HL-60 (cell line): ENCODE measurements at regions not wholly inside any gene's neighbourhood (a gene's known extent, or its start where the extent isn't known, plus 50 kb on each side); places are given as distances from the start of the nearest gene placed in this dataset.

Experiments
- DNase-seq, 2 experiments: peaks; one replicate each; pipeline ENCODE4 v3.0.0-alpha.2; 2010 to 2020; ENCODE audit warnings: low read depth in 1 of 2, low spot score in 1 of 2
- H3K27ac ChIP-seq: fragments of 250-450 bp; sonication (Bioruptor Pico); replicated peaks from 2 replicates; pipeline ENCODE4 v1.5.1; 2020; ENCODE audit warnings: mild to moderate bottlenecking, moderate library complexity
- H3K27me3 ChIP-seq: fragments of 250-450 bp; sonication (Bioruptor Pico); 2 replicates; pipeline ENCODE4 v1.5.1; 2021; ENCODE audit warnings: mild to moderate bottlenecking, moderate library complexity; ENCODE audit not compliant: insufficient read depth, poor library complexity, severe bottlenecking
- H3K4me3 ChIP-seq: replicated peaks from 2 replicates; pipeline ENCODE4 v1.5.1; 2011; ENCODE audit warnings: mild to moderate bottlenecking, control low read depth, low read length; ENCODE audit not compliant: insufficient read depth
- GABPA ChIP-seq: IDR thresholded peaks from 2 replicates; pipeline ENCODE4 v1.6.1; 2012; ENCODE audit warnings: low read depth
- POLR2AphosphoS5 ChIP-seq: IDR thresholded peaks from 2 replicates; pipeline ENCODE4 v1.6.1; 2012; ENCODE audit warnings: low read depth
- SPI1 ChIP-seq: IDR thresholded peaks from 2 replicates; pipeline ENCODE4 v1.6.1; 2012; ENCODE audit warnings: low read depth, mild to moderate bottlenecking, borderline replicate concordance
- TF ChIP-seq, protein P1 (sequence below): IDR thresholded peaks from one replicate; pipeline ENCODE4 v1.5.1; 2011; ENCODE audit warnings: low read length, control low read depth, inconsistent platforms; ENCODE audit not compliant: insufficient read depth
- TF ChIP-seq, protein P2 (sequence below): IDR thresholded peaks from 2 replicates; pipeline ENCODE4 v1.6.1; 2012; ENCODE audit warnings: low read depth; ENCODE audit not compliant: insufficient replicate concordance

DNA sequence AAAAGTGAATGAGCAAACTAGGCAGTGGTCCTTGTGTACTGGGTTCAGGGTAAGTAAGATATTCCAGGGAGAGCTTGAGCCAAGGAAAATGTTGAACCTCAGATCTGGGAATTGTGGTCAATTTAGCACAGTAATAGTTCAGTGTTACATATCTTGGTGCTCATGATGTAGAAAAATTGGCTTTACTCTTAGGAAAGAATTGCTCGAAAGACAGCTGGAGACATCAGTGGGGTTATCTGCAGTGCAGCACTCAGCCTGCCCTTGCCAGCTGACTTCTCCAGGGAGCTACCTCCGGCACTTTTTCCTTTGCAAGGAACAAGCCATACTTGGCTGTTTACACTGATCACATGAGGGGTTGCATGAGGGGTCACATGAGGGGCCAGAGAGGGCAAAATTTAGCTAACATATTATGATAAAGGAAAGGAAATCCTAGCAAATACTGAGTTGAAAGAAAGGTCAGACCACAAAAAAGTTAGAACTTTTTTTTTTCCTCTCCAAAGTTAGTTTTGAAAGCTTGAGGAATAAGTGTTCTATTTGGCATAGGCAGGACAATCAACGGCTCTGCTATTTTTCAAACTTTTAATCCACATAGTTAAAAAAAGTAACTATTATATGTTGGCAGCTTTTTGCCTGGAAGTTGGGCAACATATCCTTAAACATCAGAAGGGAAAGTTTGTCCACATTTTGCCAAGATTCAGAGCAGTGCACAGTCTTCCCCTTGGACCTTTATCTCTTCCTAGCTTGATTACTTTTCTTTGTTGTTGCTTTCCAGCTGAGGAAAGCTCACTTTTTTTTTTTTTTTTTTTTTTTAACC is 92.4 kb downstream of the COL6A6 start:
- H3K27ac ChIP-seq, result no peak overlapping the region
- TF ChIP-seq, protein P1, sequence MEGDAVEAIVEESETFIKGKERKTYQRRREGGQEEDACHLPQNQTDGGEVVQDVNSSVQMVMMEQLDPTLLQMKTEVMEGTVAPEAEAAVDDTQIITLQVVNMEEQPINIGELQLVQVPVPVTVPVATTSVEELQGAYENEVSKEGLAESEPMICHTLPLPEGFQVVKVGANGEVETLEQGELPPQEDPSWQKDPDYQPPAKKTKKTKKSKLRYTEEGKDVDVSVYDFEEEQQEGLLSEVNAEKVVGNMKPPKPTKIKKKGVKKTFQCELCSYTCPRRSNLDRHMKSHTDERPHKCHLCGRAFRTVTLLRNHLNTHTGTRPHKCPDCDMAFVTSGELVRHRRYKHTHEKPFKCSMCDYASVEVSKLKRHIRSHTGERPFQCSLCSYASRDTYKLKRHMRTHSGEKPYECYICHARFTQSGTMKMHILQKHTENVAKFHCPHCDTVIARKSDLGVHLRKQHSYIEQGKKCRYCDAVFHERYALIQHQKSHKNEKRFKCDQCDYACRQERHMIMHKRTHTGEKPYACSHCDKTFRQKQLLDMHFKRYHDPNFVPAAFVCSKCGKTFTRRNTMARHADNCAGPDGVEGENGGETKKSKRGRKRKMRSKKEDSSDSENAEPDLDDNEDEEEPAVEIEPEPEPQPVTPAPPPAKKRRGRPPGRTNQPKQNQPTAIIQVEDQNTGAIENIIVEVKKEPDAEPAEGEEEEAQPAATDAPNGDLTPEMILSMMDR, result no peak
- TF ChIP-seq GABPA (no peak), SPI1 (no peak), POLR2AphosphoS5 (no peak)
- TF ChIP-seq, protein P2, sequence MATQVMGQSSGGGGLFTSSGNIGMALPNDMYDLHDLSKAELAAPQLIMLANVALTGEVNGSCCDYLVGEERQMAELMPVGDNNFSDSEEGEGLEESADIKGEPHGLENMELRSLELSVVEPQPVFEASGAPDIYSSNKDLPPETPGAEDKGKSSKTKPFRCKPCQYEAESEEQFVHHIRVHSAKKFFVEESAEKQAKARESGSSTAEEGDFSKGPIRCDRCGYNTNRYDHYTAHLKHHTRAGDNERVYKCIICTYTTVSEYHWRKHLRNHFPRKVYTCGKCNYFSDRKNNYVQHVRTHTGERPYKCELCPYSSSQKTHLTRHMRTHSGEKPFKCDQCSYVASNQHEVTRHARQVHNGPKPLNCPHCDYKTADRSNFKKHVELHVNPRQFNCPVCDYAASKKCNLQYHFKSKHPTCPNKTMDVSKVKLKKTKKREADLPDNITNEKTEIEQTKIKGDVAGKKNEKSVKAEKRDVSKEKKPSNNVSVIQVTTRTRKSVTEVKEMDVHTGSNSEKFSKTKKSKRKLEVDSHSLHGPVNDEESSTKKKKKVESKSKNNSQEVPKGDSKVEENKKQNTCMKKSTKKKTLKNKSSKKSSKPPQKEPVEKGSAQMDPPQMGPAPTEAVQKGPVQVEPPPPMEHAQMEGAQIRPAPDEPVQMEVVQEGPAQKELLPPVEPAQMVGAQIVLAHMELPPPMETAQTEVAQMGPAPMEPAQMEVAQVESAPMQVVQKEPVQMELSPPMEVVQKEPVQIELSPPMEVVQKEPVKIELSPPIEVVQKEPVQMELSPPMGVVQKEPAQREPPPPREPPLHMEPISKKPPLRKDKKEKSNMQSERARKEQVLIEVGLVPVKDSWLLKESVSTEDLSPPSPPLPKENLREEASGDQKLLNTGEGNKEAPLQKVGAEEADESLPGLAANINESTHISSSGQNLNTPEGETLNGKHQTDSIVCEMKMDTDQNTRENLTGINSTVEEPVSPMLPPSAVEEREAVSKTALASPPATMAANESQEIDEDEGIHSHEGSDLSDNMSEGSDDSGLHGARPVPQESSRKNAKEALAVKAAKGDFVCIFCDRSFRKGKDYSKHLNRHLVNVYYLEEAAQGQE, result no peak
- H3K27me3 ChIP-seq, result no peaks in the 10 kb centered on the region
- no peak for DNase-seq
- H3K4me3 ChIP-seq, result no peak overlapping the region

DNA sequence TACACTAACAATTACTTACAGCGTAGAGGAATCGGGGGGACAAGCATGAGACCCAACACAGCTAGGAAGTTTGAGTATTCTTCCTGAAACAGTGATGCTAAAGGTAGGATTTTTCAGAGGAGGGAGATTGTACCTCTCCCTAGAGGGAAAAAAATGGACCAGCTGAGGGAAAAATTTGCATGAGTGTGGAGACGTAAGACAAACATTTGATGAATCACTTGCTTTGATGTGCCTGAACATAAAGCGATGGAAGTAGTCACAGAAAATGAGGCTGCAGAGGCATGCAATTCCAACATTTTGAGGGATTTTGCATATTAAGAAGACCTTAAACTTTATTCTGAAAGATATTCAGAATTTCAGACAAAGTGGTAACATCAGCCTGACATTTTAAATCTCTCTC is 102.2 kb downstream of the COL6A6 start:
- Histone ChIP-seq H3K27me3 (no peaks in the 10 kb centered on the region), H3K4me3 (no peak overlapping the region), H3K27ac (no peak overlapping the region)
- no peak for DNase-seq
- TF ChIP-seq, protein P2, result no peak
- no peak for TF ChIP-seq SPI1
- no peak for TF ChIP-seq POLR2AphosphoS5
- TF ChIP-seq, protein P1, result no peak
- no peak for TF ChIP-seq GABPA

DNA sequence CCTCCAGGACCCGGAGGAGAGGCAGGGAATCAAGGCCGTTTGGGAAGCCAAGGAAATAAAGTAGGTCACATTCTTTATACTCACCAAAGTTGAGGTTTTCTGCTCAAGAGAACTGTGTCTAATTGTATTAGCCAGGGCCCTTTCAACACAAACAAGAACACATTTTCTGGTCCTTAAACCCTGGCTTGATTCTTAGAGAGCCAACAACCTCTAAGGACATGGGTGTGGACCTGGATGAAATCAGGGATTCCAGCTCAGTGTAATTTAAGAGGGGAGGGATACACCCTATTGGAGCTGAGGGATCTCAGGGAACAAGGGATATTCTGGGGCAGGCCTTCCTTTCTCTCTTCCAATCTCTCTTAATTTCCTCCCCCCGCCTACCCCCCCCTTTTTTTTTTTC is 104.8 kb downstream of the COL6A6 start:
- H3K4me3 ChIP-seq, result no peak overlapping the region
- H3K27ac ChIP-seq, result no peak overlapping the region
- DNase-seq, result no peak
- TF ChIP-seq, protein P2, result no peak
- TF ChIP-seq SPI1, result no peak
- TF ChIP-seq, protein P1, result no peak
- no peak for TF ChIP-seq POLR2AphosphoS5
- TF ChIP-seq GABPA, result no peak
- H3K27me3 ChIP-seq, result peaks cover 2% of the 10 kb centered on the region
